A673 (cell line): ENCODE measurements at regions not wholly inside any gene's neighbourhood (a gene's known extent, or its start where the extent isn't known, plus 50 kb on each side); places are given as distances from the start of the nearest gene placed in this dataset.

Source experiments
- BruUV-seq: library from RNA; stranded (reverse); fragments of 400-500 nt; replicated peaks from 2 replicates; lab custom pipeline; 2021; lab: Mats Ljungman, UMichigan
- CTCF ChIA-PET: fragments of 300-600 bp; sonication (Branson Sonifier 250); formaldehyde crosslinking; loops from one replicate; lab custom pipeline; 2022; ENCODE audit warnings: antibody characterized with exemption; lab: Charles Lee
- POLR2A ChIA-PET: fragments of 300-600 bp; sonication (Branson Sonifier 250); formaldehyde crosslinking; loops from one replicate; lab custom pipeline; 2022; ENCODE audit warnings: antibody characterized with exemption; ENCODE audit not compliant: low non-redundant PET; lab: Charles Lee
- DNase-seq: peaks from one replicate; pipeline ENCODE4 v3.0.0-alpha.2; 2015; ENCODE audit warnings: low spot score
- H3K27ac ChIP-seq: fragments of 200-600 bp; sonication (generic); 2 replicates; pipeline ENCODE4 v1.5.1; 2016; ENCODE audit warnings: mixed run types, low read depth, mild to moderate bottlenecking, mixed read lengths, antibody characterized with exemption, low read length; ENCODE audit not compliant: poor library complexity, severe bottlenecking
- H3K27me3 ChIP-seq: fragments of 200-600 bp; sonication (generic); replicated peaks from 2 replicates; pipeline ENCODE4 v1.6.1; 2017; ENCODE audit warnings: mixed run types, low read depth, mild to moderate bottlenecking, mixed read lengths, antibody characterized with exemption, low read length; ENCODE audit not compliant: insufficient read depth, poor library complexity
- H3K36me3 ChIP-seq: fragments of 200-600 bp; sonication (generic); 2 replicates; pipeline ENCODE4 v1.6.1; 2016; ENCODE audit warnings: mixed run types, mild to moderate bottlenecking, mixed read lengths, antibody characterized with exemption, low read length; ENCODE audit not compliant: insufficient read depth, poor library complexity, severe bottlenecking
- H3K4me1 ChIP-seq: fragments of 200-600 bp; sonication (generic); 2 replicates; pipeline ENCODE4 v1.6.1; 2017; ENCODE audit warnings: mixed run types, mild to moderate bottlenecking, mixed read lengths, antibody characterized with exemption, low read length; ENCODE audit not compliant: insufficient read depth, poor library complexity, severe bottlenecking
- H3K4me3 ChIP-seq: fragments of 200-600 bp; sonication (generic); 2 replicates; pipeline ENCODE4 v1.5.1; 2016; ENCODE audit warnings: low read depth, mixed run types, mild to moderate bottlenecking, mixed read lengths, low read length; ENCODE audit not compliant: poor library complexity, severe bottlenecking
- H3K9me3 ChIP-seq: fragments of 200-600 bp; sonication (generic); 2 replicates; pipeline ENCODE4 v1.6.1; 2016; ENCODE audit warnings: mixed run types, low read depth, mild to moderate bottlenecking, mixed read lengths, antibody characterized with exemption, low read length; ENCODE audit not compliant: poor library complexity, severe bottlenecking
- CTCF ChIP-seq: fragments of 300-800, 200-600 bp; sonication (generic); conservative IDR thresholded peaks from 2 replicates; pipeline ENCODE4 v1.5.1; 2017; ENCODE audit warnings: low read depth, mild to moderate bottlenecking, antibody characterized with exemption, low read length, moderate library complexity, mixed read lengths
- EZH2 ChIP-seq: fragments of 200-600 bp; sonication (generic); IDR thresholded peaks from 2 replicates; pipeline ENCODE4 v1.6.1; 2017; ENCODE audit warnings: borderline replicate concordance, low read depth, mild to moderate bottlenecking, mixed read lengths, antibody characterized with exemption, low read length; ENCODE audit not compliant: poor library complexity, severe bottlenecking
- intact Hi-C: fragments of 100-400 bp; cut with micrococcal nuclease; formaldehyde crosslinking; loops from one replicate; pipeline ENCODE4 v1.10.0; 2022; ENCODE audit not compliant: unreplicated experiment

- ChIA-PET POLR2A (no interaction called here), CTCF (no interaction called here)
- no peak for TF ChIP-seq CTCF
- BruUV-seq: no TSS peak
- Histone ChIP-seq H3K36me3 (no peaks in the 10 kb centered on the region), H3K27me3 (no peaks in the 10 kb centered on the region), H3K4me3 (no peak overlapping the region), H3K4me1 (no peaks in the 10 kb centered on the region), H3K9me3 (no peaks in the 10 kb centered on the region), H3K27ac (no peak overlapping the region)
- intact Hi-C loops: no loop called here
- no peak for DNase-seq
These were observed 345.5 kb upstream of the FSIP2 start for GRCh38 chr2:185393091-185393490.

- no peaks in the 10 kb centered on the region for H3K36me3 ChIP-seq
- intact Hi-C loops: no loop called here
- H3K27me3 ChIP-seq: no peaks in the 10 kb centered on the region
- DNase-seq: no peak
- no peaks in the 10 kb centered on the region for H3K9me3 ChIP-seq
- CTCF ChIA-PET: no interaction called here
- BruUV-seq: no TSS peak
- H3K4me3 ChIP-seq: no peak overlapping the region
- H3K27ac ChIP-seq: no peak overlapping the region
- H3K4me1 ChIP-seq: no peaks in the 10 kb centered on the region
- TF ChIP-seq CTCF: no peak
- TF ChIP-seq EZH2: no peak
- POLR2A ChIA-PET: no interaction called here
These were observed 336.1 kb upstream of the FSIP2 start for GRCh38 chr2:185402474-185402873.

GRCh38 chr2:185404578-185404977, 334.0 kb upstream of the FSIP2 start:
- 0 out of 2 replicates have a peak, but pooled peaks have one; percentile 11 for TF ChIP-seq CTCF
- TF ChIP-seq EZH2: no peak

More at GRCh38 chr2:185404578-185404977, 334.0 kb upstream of the FSIP2 start:
- Histone ChIP-seq H3K4me3 (no peak overlapping the region), H3K9me3 (no peaks in the 10 kb centered on the region), H3K36me3 (no peaks in the 10 kb centered on the region), H3K27ac (no peak overlapping the region), H3K4me1 (no peaks in the 10 kb centered on the region), H3K27me3 (no peaks in the 10 kb centered on the region)
- DNase-seq: no peak
- POLR2A ChIA-PET: no interaction called here
- CTCF ChIA-PET: no interaction called here
- intact Hi-C loops: no loop called here
- no TSS peak for BruUV-seq
